Renal cortical epithelial cell (primary cell): ENCODE measurements at regions not wholly inside any gene's neighbourhood (a gene's known extent, or its start where the extent isn't known, plus 50 kb on each side); places are given as distances from the start of the nearest gene placed in this dataset.
A peak's percentile ranks its signal among the peaks of the same experiment; 100 is the strongest.
"Not testable (repeated sequence)": the region's sequence is repeated elsewhere in the genome, so short reads cannot be mapped to it uniquely, and the experiment has no call there.

Experiments used
- DNase-seq: peaks from one replicate; pipeline ENCODE4 v3.0.0-alpha.2; 2011; ENCODE audit warnings: low read depth

DNA sequence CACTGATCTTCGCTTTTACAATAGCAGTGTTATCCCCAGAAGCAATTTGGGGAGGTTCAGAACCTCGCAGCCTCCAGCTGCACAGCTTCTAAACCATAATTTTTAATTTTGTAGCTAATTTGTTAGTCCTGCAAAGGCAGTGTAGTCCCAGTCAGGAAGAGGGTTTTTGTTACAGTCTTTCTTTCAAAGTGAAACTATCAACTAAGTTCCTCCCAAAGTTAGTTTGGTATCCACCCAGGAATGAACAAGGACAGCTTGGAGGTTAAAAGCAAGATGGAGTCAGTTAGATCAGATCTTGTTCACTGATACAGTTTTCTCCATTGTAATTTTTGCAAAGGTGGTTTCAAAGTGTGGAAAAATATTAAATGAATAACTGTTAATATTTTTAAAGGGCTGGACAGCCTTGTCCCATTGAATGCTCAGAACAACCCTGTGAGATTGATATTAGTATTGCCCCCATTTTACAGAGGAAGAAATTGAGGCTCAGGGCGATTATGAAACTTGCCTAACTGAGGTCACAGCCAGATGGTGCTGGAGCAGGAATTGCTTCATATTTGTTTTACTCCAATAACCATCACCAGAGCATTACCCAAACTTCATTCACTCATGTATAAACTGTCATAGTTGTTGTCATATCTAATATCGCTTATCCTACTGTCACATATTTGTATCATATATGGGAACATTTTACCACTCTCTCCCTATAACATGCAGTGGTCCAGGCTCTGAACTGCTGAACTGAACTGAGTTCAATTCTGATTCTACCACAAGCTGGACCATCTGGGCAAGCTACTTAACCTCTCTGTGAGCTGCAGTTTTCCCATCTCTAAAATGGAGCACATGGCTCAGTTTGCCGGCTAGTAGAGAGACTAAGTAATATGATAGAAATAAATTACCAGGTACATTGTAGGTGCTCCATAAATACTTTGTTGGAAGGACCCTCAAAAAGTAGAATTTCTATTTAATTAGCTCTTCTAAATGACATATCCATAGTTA lies 213.8 kb downstream of the BCAS1 start:
- DNase-seq = no peak

DNA sequence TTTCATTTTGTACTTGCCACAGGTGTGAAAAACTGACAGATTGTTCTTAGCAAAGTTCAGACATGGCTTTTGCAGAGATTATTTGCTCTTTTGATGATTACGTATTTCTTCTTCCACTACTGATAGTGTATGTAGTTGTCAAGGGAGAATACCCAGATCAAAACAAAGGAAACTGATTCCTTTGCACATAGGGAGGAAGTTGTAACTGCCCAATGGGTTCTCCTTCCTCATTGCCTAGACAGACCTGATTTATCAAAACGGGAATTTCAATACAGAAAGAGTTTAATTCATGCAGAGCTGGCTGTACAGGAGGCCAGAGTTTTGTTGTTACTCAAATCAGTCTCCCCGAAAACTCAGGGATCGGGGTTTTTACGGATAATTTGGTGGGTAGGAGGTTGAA lies 214.7 kb downstream of the BCAS1 start:
- no peak for DNase-seq

DNA sequence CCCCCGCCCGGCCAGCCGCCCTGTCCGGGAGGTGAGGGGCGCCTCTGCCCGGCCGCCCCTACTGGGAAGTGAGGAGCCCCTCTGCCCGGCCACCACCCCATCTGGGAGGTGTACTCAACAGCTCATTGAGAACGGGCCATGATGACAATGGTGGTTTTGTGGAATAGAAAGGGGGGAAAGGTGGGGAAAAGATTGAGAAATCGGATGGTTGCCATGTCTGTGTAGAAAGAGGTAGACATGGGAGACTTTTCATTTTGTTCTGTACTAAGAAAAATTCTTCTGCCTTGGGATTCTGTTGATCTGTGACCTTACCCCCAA lies 215.8 kb downstream of the BCAS1 start:
- DNase-seq = not testable (repeated sequence)

DNA sequence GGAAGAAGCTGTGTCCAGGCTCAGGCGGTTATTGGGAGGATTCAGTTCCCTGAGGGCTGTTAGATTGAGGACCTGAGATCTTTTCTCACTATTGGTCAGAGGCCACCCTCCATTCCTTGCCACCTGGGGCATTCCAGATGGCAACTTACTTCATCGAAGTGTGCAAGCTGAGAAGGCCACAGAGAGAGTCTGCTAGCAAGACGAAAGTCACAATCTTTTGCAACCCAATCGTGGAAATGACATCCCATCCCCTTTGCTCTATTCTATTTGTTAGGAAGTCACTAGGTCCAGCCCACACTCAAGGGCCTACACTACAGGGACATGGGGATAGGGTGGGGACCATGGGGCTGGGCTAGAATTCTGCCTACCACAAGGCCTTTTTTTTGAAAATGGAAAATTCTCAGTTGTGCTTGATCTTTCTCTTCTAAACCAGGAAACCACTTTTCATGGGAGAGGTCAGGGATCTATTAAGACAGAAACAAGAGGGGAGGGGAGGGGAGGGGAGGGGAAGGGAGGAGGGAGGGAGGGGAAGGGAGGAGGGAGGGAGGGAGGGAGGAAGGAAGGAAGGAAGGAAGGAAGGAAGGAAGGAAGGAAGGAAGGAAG lies 217.2 kb downstream of the BCAS1 start:
- no peak for DNase-seq

DNA sequence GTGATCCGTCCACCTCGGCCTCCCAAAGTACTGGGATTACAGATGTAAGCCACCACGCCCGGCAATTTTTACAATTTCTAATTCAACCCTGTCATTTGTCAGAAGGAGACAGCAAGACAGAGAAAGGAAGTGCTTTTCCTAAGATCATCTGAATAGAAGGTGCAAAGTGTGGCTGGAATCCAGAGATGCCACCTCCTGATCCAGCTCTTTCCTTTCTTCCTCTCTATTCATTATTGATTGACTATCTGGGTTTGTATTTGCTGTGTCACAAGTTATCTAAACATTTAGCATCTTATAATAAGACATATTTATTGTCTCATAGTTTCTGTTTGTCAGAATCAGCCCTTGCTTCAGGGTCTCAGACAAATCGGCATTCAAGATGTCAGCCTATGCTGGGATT lies 217.7 kb downstream of the BCAS1 start:
- DNase-seq = no peak

DNA sequence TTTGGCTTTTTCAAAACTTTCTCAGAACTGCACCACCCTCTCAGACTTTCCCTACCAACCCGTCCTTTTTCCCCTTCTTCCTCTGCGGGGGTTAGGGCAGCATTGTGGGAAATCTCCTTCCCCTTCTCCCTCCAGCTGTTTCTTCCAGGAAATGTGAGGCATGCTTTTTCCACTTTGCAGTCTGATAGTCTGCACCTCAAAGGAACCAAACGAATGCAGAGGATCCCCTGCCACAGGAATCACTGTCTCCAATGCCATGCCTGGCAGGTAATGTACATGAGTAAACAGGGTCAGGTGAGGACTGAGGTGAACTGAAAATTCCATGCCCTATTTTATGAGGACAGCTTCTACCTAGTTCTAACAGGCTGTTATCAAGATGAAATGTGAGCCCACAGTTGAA lies 218.4 kb downstream of the BCAS1 start:
- DNase-seq = no peak

DNA sequence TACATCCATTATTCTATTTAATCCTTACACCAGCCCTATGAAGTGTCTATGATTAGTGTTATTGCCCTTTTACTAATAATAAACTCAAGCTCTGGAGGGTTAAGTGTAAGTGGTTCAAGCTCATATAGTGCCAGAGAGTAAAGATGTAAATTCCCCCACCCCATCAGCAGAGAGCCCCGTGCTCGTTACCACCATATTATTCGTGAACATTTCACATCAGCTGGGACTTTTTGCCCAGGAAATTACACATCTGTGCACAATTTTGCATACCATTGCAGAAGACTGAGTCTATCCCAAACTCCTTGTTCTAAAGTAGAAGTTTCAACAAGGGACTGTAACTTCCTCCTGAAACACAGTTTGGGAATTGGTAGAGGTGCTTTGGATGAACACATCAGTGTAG lies 220.1 kb downstream of the BCAS1 start:
- DNase-seq = no peak

DNA sequence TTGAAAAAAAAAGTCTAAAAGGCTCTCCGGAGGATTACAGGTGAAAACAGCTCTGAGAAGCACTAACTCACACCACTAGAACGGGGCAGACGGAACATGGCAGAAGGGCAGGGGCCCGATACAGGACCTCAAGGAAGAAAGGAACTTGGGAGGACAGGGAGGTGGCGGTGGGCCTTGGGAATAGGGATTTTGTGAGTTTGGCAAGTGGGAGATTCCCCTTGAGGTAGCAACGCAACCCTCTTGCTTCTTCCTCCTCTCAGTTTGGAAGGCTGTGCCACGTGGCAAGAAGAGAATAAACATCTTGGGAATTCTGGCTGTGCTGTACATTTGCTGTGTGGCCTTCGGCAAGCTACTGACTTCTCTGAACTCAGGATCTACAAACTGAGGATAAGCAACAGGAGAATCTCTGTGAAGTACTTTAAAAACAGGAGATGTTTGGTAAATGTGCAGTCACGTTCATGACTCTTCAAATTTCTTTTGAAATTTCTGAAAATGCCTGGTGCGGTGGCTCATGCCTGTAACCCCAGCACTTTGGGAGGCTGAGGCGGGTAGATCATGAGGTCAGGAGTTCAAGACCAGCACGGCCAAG lies 220.8 kb downstream of the BCAS1 start:
- DNase-seq = no peak

DNA sequence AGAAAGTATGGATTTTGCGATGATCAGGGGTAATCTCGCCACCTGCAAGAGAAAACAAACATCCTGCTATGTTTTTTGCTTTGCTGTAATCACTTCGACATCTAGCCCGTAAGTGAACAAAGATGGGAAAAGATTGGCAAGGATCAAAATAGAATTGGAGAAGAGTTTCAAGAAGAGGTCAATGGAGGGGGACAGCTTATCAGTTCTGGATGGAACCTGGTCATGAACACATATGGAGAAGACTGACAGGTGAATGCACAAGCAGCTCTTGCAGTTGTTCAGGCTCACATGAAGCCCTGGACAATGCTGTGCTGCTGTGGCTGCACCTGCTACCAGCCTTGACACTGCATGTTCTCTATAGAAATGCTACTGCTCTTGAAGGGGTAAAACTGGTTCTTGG lies 222.1 kb downstream of the BCAS1 start:
- no peak for DNase-seq

DNA sequence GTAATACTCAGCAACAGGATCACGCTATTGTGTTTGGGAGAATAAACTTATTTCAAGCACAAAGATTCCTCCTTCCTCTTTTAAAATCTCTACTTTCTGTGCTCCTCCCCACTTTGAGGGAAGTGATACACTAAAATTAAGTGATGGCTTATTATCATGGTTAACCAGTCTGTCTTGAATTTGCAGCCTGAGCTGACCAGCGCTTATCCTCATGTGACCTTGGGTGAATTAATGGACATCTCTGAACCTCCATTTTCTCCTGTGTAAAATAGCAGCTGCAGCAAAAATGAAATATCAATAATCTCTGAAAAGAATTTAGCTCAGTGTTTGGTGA lies 222.6 kb downstream of the BCAS1 start:
- no peak for DNase-seq

DNA sequence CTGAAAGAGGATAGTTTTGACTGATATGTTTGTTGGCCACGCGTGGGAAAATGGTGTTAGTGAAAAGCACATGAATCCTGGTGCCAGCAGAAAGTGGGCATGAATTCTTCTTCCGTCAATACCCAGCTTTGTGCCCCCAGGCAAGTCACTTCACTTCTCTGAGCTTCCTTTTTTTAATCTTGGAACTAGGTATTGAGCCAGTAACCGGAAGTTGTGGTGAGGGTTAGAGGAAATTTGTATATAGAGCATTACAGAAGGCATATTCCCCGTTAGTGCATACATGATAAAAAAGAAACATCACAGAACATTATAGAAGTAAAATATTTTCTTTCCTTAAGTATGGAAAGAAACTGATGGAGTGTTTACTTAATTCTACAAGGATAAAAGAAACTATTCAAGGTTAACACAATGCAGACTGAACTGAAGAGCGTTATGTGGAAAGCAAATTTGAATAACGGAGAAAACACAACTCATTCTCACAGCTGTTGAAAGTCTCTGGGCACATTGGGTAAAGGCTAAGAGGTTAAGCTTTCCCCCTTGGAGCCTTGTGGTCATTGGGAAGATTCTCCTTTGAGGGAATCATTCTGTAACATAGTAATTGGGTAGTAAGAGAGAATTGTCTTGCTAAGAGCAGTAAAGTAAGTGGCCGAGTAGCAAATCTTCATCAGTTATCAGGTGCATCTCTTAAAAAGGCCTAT lies 223.1 kb downstream of the BCAS1 start:
- no peak for DNase-seq

DNA sequence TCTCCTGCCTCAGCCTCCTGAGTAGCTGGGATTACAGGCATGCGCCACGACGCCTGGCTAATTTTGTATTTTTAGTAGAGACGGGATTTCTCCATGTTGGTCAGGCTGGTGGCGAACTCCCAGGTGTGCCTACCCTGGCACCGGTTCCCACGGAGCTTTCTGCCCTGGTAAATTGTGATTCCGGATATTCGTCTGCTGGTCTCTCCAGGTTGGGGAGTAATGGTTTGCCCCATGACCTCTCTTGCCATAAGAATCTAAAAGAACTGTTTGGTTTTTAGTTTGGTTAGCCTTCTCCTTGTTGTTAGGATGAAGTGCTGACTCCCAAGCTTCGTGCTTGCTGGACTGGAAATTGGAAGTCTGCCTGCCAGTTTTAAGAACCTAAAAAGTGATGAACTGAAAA lies 223.8 kb downstream of the BCAS1 start:
- DNase-seq = no peak

DNA sequence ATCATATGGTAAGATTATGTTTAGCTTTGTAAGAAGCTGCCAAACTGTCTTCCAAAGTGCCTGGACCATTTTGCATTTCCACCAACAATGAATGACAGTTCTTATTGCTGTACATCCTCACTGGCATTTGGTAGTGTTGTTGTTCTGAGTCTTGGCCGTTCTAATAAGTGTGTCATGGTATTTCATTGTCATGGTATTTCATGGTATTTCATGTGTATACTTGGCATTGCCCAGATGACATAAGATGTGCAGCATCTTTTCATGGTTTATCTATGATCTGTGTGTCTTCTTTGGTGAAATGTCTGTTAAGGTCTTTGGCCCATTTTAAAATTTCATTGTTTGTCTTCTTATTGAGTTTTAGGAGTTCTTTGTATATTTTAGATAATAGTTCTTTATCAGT lies 224.4 kb downstream of the BCAS1 start:
- no peak for DNase-seq

DNA sequence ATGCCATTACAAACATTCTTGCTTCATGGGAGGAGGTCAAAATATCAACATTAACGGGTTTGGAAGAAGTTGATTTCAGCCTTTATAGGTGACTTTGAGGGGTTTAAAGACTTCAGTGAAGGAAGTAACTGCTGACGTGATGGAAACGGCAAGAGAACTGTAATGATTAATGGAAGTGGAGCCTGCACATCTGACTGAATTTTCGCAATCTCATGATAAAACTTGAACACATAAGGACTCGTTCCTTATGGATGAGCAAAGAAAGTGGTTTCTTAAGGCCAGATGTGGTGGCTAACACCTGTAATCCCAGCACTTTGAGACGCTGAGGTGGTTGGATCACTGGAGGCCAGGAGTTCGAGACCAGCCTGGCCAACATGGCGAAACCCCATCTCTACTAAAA lies 226.1 kb downstream of the BCAS1 start:
- peak; percentile 58 for DNase-seq

DNA sequence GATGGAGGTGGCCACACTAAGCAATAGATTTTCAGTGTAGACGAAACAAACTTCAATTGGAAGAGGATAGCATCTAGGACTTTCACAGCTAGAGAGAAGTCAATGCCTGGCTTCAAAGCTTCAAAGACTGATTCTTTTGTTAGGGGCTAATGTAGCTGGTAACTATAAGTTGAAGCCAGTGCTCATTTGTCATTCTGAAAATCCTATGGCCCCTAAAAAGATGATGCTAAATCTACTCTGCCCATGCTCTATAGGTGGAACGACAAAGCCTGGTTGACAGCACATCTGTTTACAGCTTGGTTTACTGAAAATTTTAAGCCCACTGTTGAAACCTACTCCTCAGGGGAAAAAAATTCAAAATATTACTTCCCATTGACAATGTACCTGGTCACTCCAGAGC lies 226.7 kb downstream of the BCAS1 start:
- no peak for DNase-seq

DNA sequence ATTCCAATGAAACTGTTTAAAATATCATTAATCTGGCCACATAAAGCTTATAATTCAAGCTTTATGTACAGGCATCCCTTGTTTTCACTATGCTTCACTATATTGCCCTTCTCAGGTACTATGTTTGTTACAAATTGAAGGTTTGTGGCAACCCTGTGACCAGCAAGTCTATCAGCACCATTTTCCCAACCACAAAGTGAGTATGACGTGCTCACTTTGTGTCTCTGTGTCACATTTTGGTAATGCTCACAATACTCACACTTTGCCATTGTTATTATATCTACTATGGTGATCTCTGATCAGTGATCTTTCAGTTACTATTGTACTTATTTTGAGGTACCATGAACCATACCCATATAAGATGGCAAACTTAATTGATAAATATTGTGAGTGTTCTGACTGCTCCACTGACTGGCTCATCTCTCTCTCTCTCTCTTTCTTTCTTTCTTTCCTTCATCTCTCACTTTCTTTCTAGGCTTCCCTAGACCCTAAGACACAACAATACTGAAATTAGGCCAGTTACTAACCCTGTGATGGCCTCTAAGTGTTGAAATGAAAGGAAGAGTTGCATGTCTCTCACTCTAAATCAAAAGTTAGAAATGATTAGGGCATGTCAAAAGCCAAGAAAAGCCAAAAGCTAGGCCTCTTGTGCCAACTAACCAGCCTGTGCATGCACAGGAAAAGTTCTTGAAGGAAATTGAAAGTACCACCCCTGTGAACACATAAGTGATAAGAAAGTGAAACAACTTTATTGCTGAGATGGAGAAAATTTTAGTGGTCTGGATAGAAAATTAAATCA lies 227.9 kb downstream of the BCAS1 start:
- DNase-seq = no peak

DNA sequence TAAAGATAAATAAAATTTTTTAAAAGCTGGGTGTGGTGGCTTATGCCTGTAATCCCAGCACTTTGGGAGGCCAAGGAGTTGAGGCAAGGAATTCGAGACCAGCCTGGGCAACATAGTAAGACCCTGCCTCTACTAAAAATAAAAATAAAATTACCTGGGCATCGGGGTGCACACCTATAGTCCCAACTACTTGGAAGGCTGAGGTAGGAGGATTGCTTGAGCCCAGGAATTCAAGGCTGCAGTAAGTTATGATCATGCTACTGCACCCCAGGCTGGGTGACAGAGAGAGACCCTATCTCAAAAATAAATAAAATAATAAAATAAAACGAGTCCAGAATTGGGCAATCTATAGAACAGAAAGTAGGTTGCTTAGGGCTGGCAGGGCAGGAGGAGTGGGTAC lies 228.7 kb downstream of the BCAS1 start:
- no peak for DNase-seq

DNA sequence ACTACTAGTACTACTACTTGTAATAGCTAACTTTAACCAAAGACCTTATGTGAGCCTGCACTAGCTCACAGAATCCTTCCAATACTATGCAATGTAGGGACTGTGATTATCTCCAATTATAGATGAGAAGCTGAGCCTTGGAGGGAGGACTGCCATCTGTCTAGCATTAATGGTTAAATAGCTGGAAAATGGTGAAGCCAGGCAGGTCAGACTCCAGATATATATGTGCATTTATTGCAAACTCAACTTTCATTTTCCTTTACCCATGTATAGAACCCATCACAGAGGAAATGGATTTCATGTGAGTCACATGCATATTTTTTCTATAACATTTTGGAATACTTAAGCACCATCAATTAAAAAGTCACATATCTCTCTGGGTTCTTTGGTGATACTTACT lies 229.9 kb downstream of the BCAS1 start:
- no peak for DNase-seq

DNA sequence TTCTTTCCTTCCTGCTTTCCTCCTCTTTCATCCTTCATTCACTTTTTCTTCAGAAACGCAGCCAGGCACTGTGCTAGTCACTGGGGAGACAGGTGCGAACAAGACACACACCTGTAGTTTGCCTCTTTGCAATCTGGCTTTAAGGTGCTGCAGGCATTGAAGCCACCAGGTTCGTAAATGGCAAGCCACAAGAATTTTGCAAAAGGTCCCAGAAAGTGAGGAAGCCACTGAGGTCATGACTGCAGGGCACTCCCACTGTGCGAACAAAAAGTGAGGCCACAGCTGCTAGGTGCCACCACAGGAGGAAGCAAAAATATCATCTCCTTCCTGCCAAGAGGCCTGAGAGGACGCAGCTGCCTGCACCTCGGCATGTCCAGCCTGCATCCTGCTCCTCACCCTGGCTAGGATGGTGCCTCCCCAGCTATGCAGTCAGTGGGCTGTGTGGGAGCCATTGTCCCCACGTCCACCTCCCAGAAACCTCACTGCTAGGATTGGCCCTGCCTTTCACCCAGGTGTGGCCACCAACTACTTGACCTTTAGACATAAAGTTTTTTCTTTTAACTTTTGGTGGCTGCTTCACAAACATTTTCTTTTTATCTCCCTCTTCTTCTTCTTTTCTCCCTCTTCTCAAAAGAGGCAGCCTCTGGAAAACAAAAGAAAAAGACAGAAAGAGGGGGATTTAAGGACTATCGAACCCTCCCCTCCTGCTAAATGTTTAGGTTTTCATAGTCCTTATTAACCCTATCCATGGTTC lies 230.8 kb downstream of the BCAS1 start:
- DNase-seq = no peak

DNA sequence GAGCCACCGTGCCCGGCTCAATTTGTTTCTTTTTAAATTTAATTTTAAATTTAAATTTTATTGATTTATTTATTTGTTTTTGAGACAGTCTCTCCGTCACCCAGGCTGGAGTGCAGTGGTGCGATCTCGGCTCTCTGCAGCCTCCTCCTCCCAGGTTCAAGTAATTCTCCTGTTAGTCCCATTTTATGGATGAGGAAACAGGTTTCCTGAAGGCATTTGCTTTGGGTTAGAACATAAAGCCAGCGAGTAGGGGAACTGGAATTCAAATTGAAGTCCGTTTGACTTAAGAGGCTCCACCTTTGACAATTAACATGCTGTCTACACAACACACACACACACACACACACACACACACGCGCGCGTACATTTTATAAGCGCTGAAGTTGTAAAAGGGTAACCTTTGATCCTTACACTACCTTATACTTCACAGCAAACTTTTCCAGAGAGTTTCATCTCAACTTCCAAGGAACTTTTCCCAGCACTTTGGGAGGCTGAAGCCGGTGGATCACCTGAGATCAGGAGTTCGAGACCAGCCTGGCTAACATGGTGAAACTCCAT lies 232.0 kb downstream of the BCAS1 start:
- DNase-seq = no peak
